Peyer's patch (tissue), 4 donors: ENCODE measurements at regions not wholly inside any gene's neighbourhood (a gene's known extent, or its start where the extent isn't known, plus 50 kb on each side); places are given as distances from the start of the nearest gene placed in this dataset.
"Not testable (repeated sequence)": the region's sequence is repeated elsewhere in the genome, so short reads cannot be mapped to it uniquely, and the experiment has no call there.

Experiments used
- DNase-seq, 3 donors: peaks; one replicate each; pipeline ENCODE4 v3.0.0-alpha.2; 2017 to 2019
- H3K27ac ChIP-seq, 4 donors: fragments of 200-600 bp; sonication (generic); one replicate each; pipeline ENCODE4 v1.5.1; 2016 to 2019
- H3K27me3 ChIP-seq, 2 donors: fragments of 200-600 bp; sonication (generic); one replicate each; pipeline ENCODE4 v1.5.1; 2019
- H3K36me3 ChIP-seq, 3 donors: fragments of 200-600 bp; sonication (generic); one replicate each; pipeline ENCODE4 v1.5.1; 2016 to 2019
- H3K4me1 ChIP-seq, 4 donors: fragments of 200-600 bp; sonication (generic); one replicate each; pipeline ENCODE4 v1.5.1; 2016 to 2019
- H3K4me3 ChIP-seq, 4 donors: fragments of 200-600 bp; sonication (generic); 1 replicate in 3 of 4; 2 replicates in 1 of 4; pipeline ENCODE4 v1.5.1; 2016 to 2019; ENCODE audit warnings: mild to moderate bottlenecking in 1 of 4
- H3K9me3 ChIP-seq, 4 donors: fragments of 200-600 bp; sonication (generic); one replicate each; pipeline ENCODE4 v1.5.1; 2016 to 2019; ENCODE audit warnings: mild to moderate bottlenecking in 1 of 4
- POLR2A ChIP-seq, 2 donors: fragments of 450-650 bp; IDR thresholded peaks; one replicate each; pipeline ENCODE4 v1.5.1; 2017; ENCODE audit warnings: antibody characterized with exemption in 2 of 2, mild to moderate bottlenecking in 2 of 2, moderate library complexity in 2 of 2
- TF ChIP-seq, protein P1 (sequence below), 6 experiments: fragments of 450-650 bp in 4 of 6; fragments of 200-600 bp in 2 of 6; sonication (generic) in 1 of 6; IDR thresholded peaks; one replicate each; pipeline ENCODE4 v1.5.1; 2017 to 2019; ENCODE audit warnings: antibody characterized with exemption in 6 of 6, mild to moderate bottlenecking in 3 of 6, moderate library complexity in 1 of 6

DNA sequence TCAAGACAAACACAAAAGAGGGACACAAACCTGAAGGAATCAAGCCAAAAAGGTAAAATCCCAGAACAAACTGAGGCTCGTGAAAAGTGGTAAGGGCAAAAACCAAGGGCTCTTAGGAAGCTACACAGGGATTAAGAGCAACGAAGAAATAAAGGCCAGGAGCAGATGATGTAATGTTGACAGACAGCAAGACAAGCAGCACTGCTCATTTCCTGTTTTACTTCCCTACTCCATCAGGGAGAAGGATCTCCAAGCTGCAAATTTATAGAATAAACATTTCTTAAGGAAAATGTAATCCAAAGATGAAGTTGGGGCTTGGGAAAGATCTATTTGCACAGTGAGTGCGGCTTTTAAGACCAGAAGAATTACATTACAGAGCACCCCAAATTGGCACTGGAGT is 182.3 kb upstream of the MAP1B start:
- DNase-seq: no peak
- H3K27me3 ChIP-seq: no peaks in the 10 kb centered on the region
- H3K9me3 ChIP-seq: no peaks in the 10 kb centered on the region
- no peak overlapping the region for H3K4me3 ChIP-seq
- no peaks in the 10 kb centered on the region for H3K4me1 ChIP-seq
- TF ChIP-seq, protein P1, sequence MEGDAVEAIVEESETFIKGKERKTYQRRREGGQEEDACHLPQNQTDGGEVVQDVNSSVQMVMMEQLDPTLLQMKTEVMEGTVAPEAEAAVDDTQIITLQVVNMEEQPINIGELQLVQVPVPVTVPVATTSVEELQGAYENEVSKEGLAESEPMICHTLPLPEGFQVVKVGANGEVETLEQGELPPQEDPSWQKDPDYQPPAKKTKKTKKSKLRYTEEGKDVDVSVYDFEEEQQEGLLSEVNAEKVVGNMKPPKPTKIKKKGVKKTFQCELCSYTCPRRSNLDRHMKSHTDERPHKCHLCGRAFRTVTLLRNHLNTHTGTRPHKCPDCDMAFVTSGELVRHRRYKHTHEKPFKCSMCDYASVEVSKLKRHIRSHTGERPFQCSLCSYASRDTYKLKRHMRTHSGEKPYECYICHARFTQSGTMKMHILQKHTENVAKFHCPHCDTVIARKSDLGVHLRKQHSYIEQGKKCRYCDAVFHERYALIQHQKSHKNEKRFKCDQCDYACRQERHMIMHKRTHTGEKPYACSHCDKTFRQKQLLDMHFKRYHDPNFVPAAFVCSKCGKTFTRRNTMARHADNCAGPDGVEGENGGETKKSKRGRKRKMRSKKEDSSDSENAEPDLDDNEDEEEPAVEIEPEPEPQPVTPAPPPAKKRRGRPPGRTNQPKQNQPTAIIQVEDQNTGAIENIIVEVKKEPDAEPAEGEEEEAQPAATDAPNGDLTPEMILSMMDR (IDR thresholded peaks at IDR 0.05): no peak
- no peak for TF ChIP-seq POLR2A (IDR thresholded peaks at IDR 0.05)
- H3K36me3 ChIP-seq: no peaks in the 10 kb centered on the region
- peak overlapping the region in 2 of 4 donors; percentile 6 to 24 for H3K27ac ChIP-seq

DNA sequence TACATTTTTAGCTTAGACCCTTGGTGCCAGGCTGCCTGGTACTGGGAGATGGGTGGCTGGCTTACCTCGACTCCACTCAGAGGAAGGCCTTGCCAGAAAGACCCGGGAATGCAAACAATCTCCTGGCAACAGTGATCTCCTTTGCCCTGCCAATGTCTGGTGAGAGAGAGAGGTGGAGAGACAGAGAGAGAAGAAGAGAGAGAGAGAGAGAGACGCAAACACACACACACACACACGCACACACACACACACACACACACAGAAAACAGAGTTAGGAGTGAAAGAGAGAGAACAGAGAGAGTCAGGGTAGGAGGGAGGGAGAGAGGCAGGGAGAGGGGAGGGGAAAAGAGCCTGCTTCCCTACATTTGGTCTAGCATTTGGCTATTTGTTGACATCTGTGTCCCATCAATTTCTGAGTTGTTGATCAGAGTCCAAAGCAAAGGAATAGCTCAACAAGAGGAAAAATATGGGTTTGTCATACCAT is 181.6 kb upstream of the MAP1B start:
- H3K27ac ChIP-seq: peak overlapping the region in 2 of 4 donors; percentile 6 to 7
- no peaks in the 10 kb centered on the region for H3K9me3 ChIP-seq
- no peaks in the 10 kb centered on the region for H3K27me3 ChIP-seq
- DNase-seq: no peak
- H3K36me3 ChIP-seq: no peaks in the 10 kb centered on the region
- H3K4me3 ChIP-seq: no peak overlapping the region
- no peaks in the 10 kb centered on the region for H3K4me1 ChIP-seq
- TF ChIP-seq POLR2A (IDR thresholded peaks at IDR 0.05): no peak
- TF ChIP-seq, protein P1 (IDR thresholded peaks at IDR 0.05): no peak

DNA sequence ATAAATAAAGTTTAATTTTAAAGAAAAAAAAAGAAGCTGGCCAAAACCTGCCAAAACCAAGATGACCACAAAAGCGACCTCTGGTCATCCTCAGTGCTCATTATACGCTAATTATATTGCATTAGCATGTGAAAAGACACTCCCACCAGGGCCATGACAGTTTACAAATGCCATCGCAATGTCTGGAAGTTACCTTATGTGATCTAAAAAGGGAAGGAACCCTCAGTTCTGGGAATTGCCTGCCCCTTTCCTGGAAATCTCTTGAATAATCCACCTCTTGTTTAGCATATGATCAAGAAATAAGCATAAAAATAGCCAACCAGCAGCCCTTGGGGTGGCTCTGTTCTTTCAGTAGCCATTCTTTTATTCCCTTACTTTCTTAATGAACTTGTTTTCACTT is 178.3 kb upstream of the MAP1B start:
- H3K36me3 ChIP-seq: no peaks in the 10 kb centered on the region
- H3K4me3 ChIP-seq: no peak overlapping the region
- no peak overlapping the region for H3K27ac ChIP-seq
- no peaks in the 10 kb centered on the region for H3K27me3 ChIP-seq
- TF ChIP-seq, protein P1 (IDR thresholded peaks at IDR 0.05): no peak
- no peak for TF ChIP-seq POLR2A (IDR thresholded peaks at IDR 0.05)
- no peaks in the 10 kb centered on the region for H3K9me3 ChIP-seq
- peaks cover 0 to 20% (median 3%) of the 10 kb centered on the region in 4 donors for H3K4me1 ChIP-seq
- DNase-seq: no peak

- not testable (repeated sequence) for H3K27me3 ChIP-seq, DNase-seq, H3K36me3 ChIP-seq, H3K9me3 ChIP-seq, H3K4me3 ChIP-seq, H3K27ac ChIP-seq
- H3K4me1 ChIP-seq: peaks cover 0 to 20% (median 3%) of the 10 kb centered on the region in 4 donors
These were observed 176.7 kb upstream of the MAP1B start for GRCh38 chr5:71930554-71930953.

GRCh38 chr5:71932131-71932654 is 175.1 kb upstream of the MAP1B start:
- DNase-seq: peak in 1 of 3 donors; percentile 48
- Histone ChIP-seq H3K27me3 (no peaks in the 10 kb centered on the region), H3K4me3 (no peak overlapping the region), H3K36me3 (no peaks in the 10 kb centered on the region), H3K27ac (peak overlapping the region in 3 of 4 donors; percentile 54 to 93 (median 85)), H3K4me1 (peaks cover 0 to 20% (median 3%) of the 10 kb centered on the region in 4 donors), H3K9me3 (no peaks in the 10 kb centered on the region)
- TF ChIP-seq, protein P1 (IDR thresholded peaks at IDR 0.05): no peak
- TF ChIP-seq POLR2A (IDR thresholded peaks at IDR 0.05): no peak

- DNase-seq: peak in 2 of 3 donors; percentile 81 to 82
- H3K27me3 ChIP-seq: no peaks in the 10 kb centered on the region
- H3K4me1 ChIP-seq: peaks cover 0 to 20% (median 3%) of the 10 kb centered on the region in 4 donors
- no peaks in the 10 kb centered on the region for H3K9me3 ChIP-seq
- peak overlapping the region in 1 of 4 donors; percentile 11 for H3K4me3 ChIP-seq
- H3K36me3 ChIP-seq: no peaks in the 10 kb centered on the region
- TF ChIP-seq POLR2A (IDR thresholded peaks at IDR 0.05): no peak
- TF ChIP-seq, protein P1 (IDR thresholded peaks at IDR 0.05): peak in 3 of 6 experiments; percentile 51 to 63 (median 61)
- H3K27ac ChIP-seq: peak overlapping the region in 3 of 4 donors; percentile 78 to 93 (median 85)
These were observed 174.5 kb upstream of the MAP1B start for GRCh38 chr5:71932655-71933338.
